ENCODE measurements at regions not wholly inside any gene's neighbourhood (a gene's known extent, or its start where the extent isn't known, plus 50 kb on each side); places are given as distances from the start of the nearest gene placed in this dataset.

GRCh38 chr2:211259831-211260476, 703.6 kb downstream of the CPS1 start:
- TF ChIP-seq CTCF (conservative IDR thresholded peaks at IDR 0.05) (no peak), ZFX (IDR thresholded peaks at IDR 0.05) (no peak)
